Thyroid gland (tissue), 4 donors: ENCODE measurements at regions not wholly inside any gene's neighbourhood (a gene's known extent, or its start where the extent isn't known, plus 50 kb on each side); places are given as distances from the start of the nearest gene placed in this dataset.

ENCODE experiments used
- POLR2A ChIP-seq, 2 donors: fragments of 450-650 bp; IDR thresholded peaks; one replicate each; pipeline ENCODE4 v1.6.1; 2017; ENCODE audit warnings: antibody characterized with exemption in 2 of 2, mild to moderate bottlenecking in 2 of 2, moderate library complexity in 1 of 2
- TF ChIP-seq, protein P1 (sequence below), 6 experiments: fragments of 200-600 bp in 3 of 6; fragments of 450-650 bp in 3 of 6; sonication (generic) in 3 of 6; IDR thresholded peaks; one replicate each; pipeline ENCODE4 v1.5.1; 2016 to 2019; ENCODE audit warnings: antibody characterized with exemption in 6 of 6, mild to moderate bottlenecking in 2 of 6, inconsistent platforms in 1 of 6, moderate library complexity in 1 of 6

DNA sequence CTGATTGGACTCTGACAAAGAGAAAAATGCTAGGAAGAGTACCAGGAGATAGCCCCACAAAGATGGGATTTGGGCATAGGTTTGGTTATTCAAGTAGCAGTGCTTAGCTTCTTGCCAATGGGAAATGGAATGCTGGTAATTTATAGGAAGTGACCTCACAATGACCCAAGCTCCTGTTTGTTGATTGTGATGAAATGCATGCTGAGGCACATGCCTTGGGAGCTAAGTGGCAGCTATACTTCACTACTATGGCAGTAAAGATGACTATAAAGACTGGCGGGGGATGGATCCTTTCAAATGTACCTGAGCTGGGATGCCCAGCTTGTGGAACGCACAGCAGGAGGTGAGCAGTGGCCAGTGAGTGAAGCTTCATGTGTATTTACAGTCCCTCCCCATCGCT, 153.8 kb downstream of the ZNF22 start:
- TF ChIP-seq, protein P1, sequence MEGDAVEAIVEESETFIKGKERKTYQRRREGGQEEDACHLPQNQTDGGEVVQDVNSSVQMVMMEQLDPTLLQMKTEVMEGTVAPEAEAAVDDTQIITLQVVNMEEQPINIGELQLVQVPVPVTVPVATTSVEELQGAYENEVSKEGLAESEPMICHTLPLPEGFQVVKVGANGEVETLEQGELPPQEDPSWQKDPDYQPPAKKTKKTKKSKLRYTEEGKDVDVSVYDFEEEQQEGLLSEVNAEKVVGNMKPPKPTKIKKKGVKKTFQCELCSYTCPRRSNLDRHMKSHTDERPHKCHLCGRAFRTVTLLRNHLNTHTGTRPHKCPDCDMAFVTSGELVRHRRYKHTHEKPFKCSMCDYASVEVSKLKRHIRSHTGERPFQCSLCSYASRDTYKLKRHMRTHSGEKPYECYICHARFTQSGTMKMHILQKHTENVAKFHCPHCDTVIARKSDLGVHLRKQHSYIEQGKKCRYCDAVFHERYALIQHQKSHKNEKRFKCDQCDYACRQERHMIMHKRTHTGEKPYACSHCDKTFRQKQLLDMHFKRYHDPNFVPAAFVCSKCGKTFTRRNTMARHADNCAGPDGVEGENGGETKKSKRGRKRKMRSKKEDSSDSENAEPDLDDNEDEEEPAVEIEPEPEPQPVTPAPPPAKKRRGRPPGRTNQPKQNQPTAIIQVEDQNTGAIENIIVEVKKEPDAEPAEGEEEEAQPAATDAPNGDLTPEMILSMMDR (IDR thresholded peaks at IDR 0.05): no peak
- no peak for TF ChIP-seq POLR2A (IDR thresholded peaks at IDR 0.05)
